ENCODE measurements at regions not wholly inside any gene's neighbourhood (a gene's known extent, or its start where the extent isn't known, plus 50 kb on each side); places are given as distances from the start of the nearest gene placed in this dataset.

GRCh38 chr18:69208545-69208944 lies 192.1 kb upstream of the DOK6 start (continued):
- TF ChIP-seq BCL11A (IDR thresholded peaks at IDR 0.05; ENCODE audit: low read depth in 2 of 2, low read length in 2 of 2) (no peak), KDM4A (IDR thresholded peaks at IDR 0.05; ENCODE audit: low read depth, low read length, severe bottlenecking) (no peak), CHD2 (IDR thresholded peaks at IDR 0.05; ENCODE audit: low read length) (no peak), SAP30 (IDR thresholded peaks at IDR 0.05; ENCODE audit: insufficient read depth, insufficient replicate concordance, low read length) (no peak), EZH2 (IDR thresholded peaks at IDR 0.05; ENCODE audit: low read depth, low read length, severe bottlenecking) (no peak), CHD7 (IDR thresholded peaks at IDR 0.05; ENCODE audit: insufficient replicate concordance, low read length) (no peak), BACH1 (IDR thresholded peaks at IDR 0.05; ENCODE audit: low read length) (no peak)

Measured in H1 (cell line).